ENCODE measurements at regions not wholly inside any gene's neighbourhood (a gene's known extent, or its start where the extent isn't known, plus 50 kb on each side); places are given as distances from the start of the nearest gene placed in this dataset.

DNA sequence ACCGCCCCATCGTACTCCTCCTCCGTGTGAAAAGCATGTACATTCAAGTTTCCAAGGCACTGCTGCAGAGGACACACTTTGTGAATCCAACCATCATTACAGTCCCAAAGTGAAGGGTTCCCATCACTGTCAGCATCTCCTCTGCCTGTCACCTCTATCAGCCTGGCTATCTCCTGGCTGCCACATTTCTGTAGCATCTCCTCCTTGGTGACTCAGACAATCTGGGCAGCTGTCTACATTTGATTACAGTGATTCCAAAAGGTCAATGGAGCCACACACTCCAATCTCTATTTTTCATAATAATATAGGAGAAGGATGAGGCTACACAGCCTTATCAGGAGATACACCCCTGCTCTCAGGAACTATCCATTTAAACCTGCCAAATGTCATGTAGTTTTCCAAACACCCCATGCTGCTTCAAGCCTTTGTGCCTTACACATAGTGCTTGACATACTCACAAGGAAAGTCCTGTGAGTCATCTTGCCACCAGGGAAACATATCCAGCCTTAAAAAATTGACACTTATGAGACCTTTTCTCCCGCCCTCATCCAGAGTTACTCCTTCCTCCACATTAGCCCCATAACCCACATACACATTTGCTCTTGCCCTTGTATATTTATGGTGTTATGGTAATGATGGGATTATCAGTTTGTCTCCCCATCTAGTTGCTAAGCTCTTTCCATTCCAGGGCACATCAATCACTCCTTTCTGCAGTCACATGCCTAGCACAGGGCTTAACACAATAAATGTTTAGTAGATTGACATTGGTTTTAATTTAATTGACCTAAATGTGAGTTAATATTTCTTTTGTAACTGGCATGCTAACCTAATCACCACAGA lies 250.1 kb upstream of the CDH5 start:
- DNase-seq = no peak
- H3K36me3 ChIP-seq (ENCODE audit: control insufficient read depth, insufficient read depth, low read length) = no peaks in the 10 kb centered on the region
- H3K4me1 ChIP-seq (ENCODE audit: control insufficient read depth, insufficient read depth, low read length) = no peaks in the 10 kb centered on the region
- no peaks in the 10 kb centered on the region for H3K9me3 ChIP-seq (ENCODE audit: control insufficient read depth, low read depth, low read length)
- H3K27me3 ChIP-seq (ENCODE audit: control insufficient read depth, insufficient read depth, low read length) = no peaks in the 10 kb centered on the region
- WGBS (ENCODE audit: insufficient coverage, low lambda C conversion rate) = no CpG with 5 or more reads among the region's 4 CpGs
- no peak overlapping the region for H3K4me3 ChIP-seq (ENCODE audit: low read length)
- no peak overlapping the region for H3K27ac ChIP-seq (ENCODE audit: low read length)

DNA sequence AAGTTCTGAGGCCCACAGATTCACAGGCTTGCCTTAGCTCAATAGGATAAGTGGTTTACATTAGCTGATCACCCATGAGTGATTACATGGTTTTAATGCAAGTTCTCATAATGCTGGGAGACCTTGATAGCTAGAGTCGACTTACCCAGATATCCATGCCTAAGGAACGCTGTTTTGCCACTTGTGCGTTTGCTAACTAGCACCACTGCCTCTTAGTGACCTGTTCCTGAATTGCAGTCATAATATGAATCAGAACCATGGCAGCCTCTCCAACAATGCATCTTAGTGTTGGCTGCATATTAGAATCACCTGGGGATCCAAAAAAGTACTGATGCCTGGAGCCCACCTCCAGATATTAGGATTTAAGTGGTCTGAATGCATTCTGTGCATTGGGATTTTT lies 251.1 kb upstream of the CDH5 start:
- H3K4me1 ChIP-seq (ENCODE audit: control insufficient read depth, insufficient read depth, low read length) = no peaks in the 10 kb centered on the region
- WGBS (ENCODE audit: insufficient coverage, low lambda C conversion rate) = no CpG with 5 or more reads among the region's 3 CpGs
- H3K4me3 ChIP-seq (ENCODE audit: low read length) = no peak overlapping the region
- H3K27ac ChIP-seq (ENCODE audit: low read length) = no peak overlapping the region
- no peaks in the 10 kb centered on the region for H3K36me3 ChIP-seq (ENCODE audit: control insufficient read depth, insufficient read depth, low read length)
- no peaks in the 10 kb centered on the region for H3K27me3 ChIP-seq (ENCODE audit: control insufficient read depth, insufficient read depth, low read length)
- DNase-seq = no peak
- H3K9me3 ChIP-seq (ENCODE audit: control insufficient read depth, low read depth, low read length) = no peaks in the 10 kb centered on the region

DNA sequence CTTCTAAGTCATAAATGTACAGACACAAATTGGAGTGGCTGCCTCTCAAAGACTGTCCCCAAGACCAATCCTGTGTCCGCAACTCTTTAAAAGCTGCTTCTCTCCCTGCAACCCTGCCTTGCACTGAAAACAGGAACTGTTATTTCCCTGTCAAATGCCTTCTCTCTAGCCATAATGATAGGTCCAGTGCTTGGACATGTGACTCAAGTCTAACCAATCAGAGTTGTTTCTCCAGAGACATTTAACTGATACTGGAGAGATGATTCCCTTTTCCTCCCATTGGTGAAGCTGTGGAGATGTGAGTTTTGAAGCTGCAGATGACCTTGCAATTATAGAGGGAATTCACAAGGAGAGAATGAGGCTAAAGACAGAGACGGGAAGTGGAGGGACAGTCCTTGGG lies 253.3 kb upstream of the CDH5 start:
- H3K27me3 ChIP-seq (ENCODE audit: control insufficient read depth, insufficient read depth, low read length) = no peaks in the 10 kb centered on the region
- H3K36me3 ChIP-seq (ENCODE audit: control insufficient read depth, insufficient read depth, low read length) = no peaks in the 10 kb centered on the region
- H3K9me3 ChIP-seq (ENCODE audit: control insufficient read depth, low read depth, low read length) = no peaks in the 10 kb centered on the region
- no peak overlapping the region for H3K4me3 ChIP-seq (ENCODE audit: low read length)
- no peaks in the 10 kb centered on the region for H3K4me1 ChIP-seq (ENCODE audit: control insufficient read depth, insufficient read depth, low read length)
- DNase-seq = no peak
- H3K27ac ChIP-seq (ENCODE audit: low read length) = no peak overlapping the region
- no CpG with 5 or more reads among the region's 2 CpGs for WGBS (ENCODE audit: insufficient coverage, low lambda C conversion rate)

DNA sequence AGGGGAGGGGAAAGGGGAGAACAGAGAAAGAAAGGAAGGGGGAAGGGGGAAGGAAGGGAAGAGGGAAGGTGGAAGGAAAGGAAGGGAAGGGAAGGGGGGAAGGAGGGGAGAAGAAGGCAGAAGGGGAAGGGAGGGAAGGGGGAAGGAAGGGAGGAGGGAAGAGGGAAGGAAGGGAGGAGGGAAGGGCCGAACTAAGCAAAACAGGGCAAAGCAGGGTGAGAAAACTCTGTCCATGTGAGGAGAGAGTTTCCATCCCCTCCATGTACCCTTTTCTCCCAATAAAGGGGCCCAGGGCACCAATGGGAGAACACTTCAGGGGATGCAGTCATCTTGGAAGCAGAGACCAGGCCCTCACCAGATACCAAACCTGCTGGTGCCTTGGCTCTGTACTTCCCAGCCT lies 256.8 kb upstream of the CDH5 start:
- H3K27me3 ChIP-seq (ENCODE audit: control insufficient read depth, insufficient read depth, low read length) = no peaks in the 10 kb centered on the region
- H3K4me1 ChIP-seq (ENCODE audit: control insufficient read depth, insufficient read depth, low read length) = no peaks in the 10 kb centered on the region
- H3K9me3 ChIP-seq (ENCODE audit: control insufficient read depth, low read depth, low read length) = no peaks in the 10 kb centered on the region
- H3K36me3 ChIP-seq (ENCODE audit: control insufficient read depth, insufficient read depth, low read length) = no peaks in the 10 kb centered on the region
- H3K4me3 ChIP-seq (ENCODE audit: low read length) = no peak overlapping the region
- H3K27ac ChIP-seq (ENCODE audit: low read length) = no peak overlapping the region
- 100% methylated on average over 1 of the region's 1 CpG for WGBS (ENCODE audit: insufficient coverage, low lambda C conversion rate)
- no peak for DNase-seq

DNA sequence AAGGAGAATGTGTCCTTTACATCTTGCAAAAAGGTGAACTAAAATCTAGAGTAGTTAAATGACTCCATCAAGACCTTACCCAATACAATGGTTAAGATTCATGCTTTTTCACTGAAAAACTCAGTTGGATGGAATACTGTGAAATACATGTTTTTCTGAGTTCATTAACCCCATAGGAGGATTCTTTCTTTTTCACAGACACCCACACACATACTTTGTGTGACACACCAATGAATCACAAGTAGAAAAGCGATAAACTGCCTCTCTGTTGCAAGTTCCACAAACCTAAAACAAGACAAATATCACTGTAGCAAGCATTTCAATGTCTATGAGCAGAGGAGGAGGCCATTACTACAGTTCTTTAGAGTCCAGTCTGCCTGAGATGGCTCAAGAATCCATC lies 258.8 kb upstream of the CDH5 start:
- no peaks in the 10 kb centered on the region for H3K27me3 ChIP-seq (ENCODE audit: control insufficient read depth, insufficient read depth, low read length)
- no peak overlapping the region for H3K27ac ChIP-seq (ENCODE audit: low read length)
- no peaks in the 10 kb centered on the region for H3K36me3 ChIP-seq (ENCODE audit: control insufficient read depth, insufficient read depth, low read length)
- no CpG with 5 or more reads among the region's 1 CpG for WGBS (ENCODE audit: insufficient coverage, low lambda C conversion rate)
- DNase-seq = no peak
- no peaks in the 10 kb centered on the region for H3K9me3 ChIP-seq (ENCODE audit: control insufficient read depth, low read depth, low read length)
- H3K4me3 ChIP-seq (ENCODE audit: low read length) = no peak overlapping the region
- no peaks in the 10 kb centered on the region for H3K4me1 ChIP-seq (ENCODE audit: control insufficient read depth, insufficient read depth, low read length)

DNA sequence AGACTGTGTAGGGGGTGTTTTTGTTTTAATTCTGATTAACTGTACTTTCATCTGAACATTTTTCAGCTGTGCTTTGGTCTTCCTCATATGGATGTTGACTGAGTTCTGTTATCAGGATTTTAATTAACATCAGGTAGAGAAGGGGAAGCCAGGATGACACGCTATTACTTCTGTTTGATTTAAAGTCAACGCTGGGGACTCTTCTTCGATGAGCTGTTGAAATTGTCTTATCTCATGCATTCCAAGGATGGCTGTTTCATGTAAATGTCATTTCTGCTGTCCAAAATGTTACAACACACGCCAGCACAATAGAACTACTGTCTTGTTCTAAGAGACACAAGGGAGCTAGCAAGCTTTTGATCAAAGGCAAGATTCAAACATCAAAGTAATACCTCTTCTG lies 263.3 kb upstream of the CDH5 start:
- WGBS (ENCODE audit: insufficient coverage, low lambda C conversion rate) = no CpG with 5 or more reads among the region's 4 CpGs
- DNase-seq = no peak
- H3K36me3 ChIP-seq (ENCODE audit: control insufficient read depth, insufficient read depth, low read length) = no peaks in the 10 kb centered on the region

DNA sequence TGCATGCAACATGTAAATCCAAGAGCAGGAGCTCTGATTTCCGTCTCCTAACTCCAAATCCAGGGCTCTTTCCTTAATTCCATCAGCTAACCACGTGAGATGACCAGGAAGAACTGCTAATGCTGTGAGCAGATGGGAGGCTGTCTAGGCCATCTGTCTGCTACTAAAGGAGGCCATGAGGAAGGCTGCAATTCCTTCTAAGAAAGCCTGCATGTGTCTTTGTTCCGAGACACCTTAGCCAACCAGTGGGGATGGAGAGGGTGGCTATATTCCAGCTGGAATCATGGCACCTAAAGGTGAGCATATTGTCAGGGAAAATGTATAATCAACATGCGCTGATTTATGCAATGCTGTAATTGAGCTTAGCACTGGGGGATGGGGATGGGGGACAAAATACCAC lies 267.2 kb upstream of the CDH5 start:
- no peaks in the 10 kb centered on the region for H3K27me3 ChIP-seq (ENCODE audit: control insufficient read depth, insufficient read depth, low read length)
- H3K9me3 ChIP-seq (ENCODE audit: control insufficient read depth, low read depth, low read length) = no peaks in the 10 kb centered on the region
- H3K27ac ChIP-seq (ENCODE audit: low read length) = no peak overlapping the region
- no peaks in the 10 kb centered on the region for H3K36me3 ChIP-seq (ENCODE audit: control insufficient read depth, insufficient read depth, low read length)
- no peak overlapping the region for H3K4me3 ChIP-seq (ENCODE audit: low read length)
- WGBS (ENCODE audit: insufficient coverage, low lambda C conversion rate) = no CpG with 5 or more reads among the region's 4 CpGs
- DNase-seq = no peak
- H3K4me1 ChIP-seq (ENCODE audit: control insufficient read depth, insufficient read depth, low read length) = no peaks in the 10 kb centered on the region

More for the DNA sequence above, 263.3 kb upstream of the CDH5 start:
- no peaks in the 10 kb centered on the region for H3K9me3 ChIP-seq (ENCODE audit: control insufficient read depth, low read depth, low read length)
- H3K27me3 ChIP-seq (ENCODE audit: control insufficient read depth, insufficient read depth, low read length) = no peaks in the 10 kb centered on the region
- H3K27ac ChIP-seq (ENCODE audit: low read length) = no peak overlapping the region
- no peaks in the 10 kb centered on the region for H3K4me1 ChIP-seq (ENCODE audit: control insufficient read depth, insufficient read depth, low read length)
- H3K4me3 ChIP-seq (ENCODE audit: low read length) = no peak overlapping the region

DNA sequence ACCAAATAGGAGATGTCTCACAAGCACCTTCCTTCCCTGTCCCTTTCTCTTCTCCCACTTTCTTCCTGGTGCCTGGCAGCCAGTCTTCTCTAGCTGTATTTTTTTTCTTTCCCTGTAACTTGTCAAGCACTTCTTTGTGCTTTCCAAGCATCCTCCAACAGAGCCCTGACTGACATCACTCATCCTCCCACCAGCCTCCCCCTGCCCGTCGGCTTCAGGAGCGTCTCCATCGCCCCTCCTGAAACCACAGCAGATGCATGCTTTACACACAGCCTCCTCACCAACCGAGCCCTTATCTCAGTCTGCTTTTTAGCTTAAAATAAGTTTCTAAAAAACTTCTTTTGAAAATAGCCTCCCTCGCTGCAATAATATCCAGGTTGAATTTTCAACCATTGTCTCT lies 268.7 kb upstream of the CDH5 start:
- Histone ChIP-seq H3K4me3 (ENCODE audit: low read length) (no peak overlapping the region), H3K36me3 (ENCODE audit: control insufficient read depth, insufficient read depth, low read length) (no peaks in the 10 kb centered on the region), H3K27ac (ENCODE audit: low read length) (no peak overlapping the region), H3K27me3 (ENCODE audit: control insufficient read depth, insufficient read depth, low read length) (no peaks in the 10 kb centered on the region), H3K4me1 (ENCODE audit: control insufficient read depth, insufficient read depth, low read length) (no peaks in the 10 kb centered on the region), H3K9me3 (ENCODE audit: control insufficient read depth, low read depth, low read length) (no peaks in the 10 kb centered on the region)
- no peak for DNase-seq
- WGBS (ENCODE audit: insufficient coverage, low lambda C conversion rate) = 67% methylated on average over 1 of the region's 6 CpGs

DNA sequence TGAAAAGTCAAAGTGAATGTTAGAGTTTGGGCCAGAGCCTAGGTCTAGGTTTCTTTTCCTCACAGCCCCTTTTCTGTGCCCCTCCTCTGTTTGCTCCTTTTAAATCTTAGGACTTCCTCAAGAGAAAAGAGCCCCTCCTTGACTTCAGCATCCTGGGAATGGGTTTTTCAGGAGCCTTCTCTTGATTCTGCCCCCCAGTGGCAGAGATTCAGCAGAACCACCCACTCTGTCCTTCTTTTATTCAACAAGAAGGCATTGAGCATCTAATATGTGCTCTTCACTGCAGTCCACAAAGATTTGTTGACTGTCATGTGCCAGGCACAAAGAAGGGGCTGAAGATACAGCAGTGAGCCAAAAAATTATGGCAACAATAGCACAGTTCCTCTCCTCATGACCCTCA lies 270.8 kb upstream of the CDH5 start:
- no peaks in the 10 kb centered on the region for H3K4me1 ChIP-seq (ENCODE audit: control insufficient read depth, insufficient read depth, low read length)
- no peaks in the 10 kb centered on the region for H3K36me3 ChIP-seq (ENCODE audit: control insufficient read depth, insufficient read depth, low read length)
- DNase-seq = no peak
- no peaks in the 10 kb centered on the region for H3K27me3 ChIP-seq (ENCODE audit: control insufficient read depth, insufficient read depth, low read length)
- no peak overlapping the region for H3K4me3 ChIP-seq (ENCODE audit: low read length)
- no peaks in the 10 kb centered on the region for H3K9me3 ChIP-seq (ENCODE audit: control insufficient read depth, low read depth, low read length)
- no peak overlapping the region for H3K27ac ChIP-seq (ENCODE audit: low read length)

DNA sequence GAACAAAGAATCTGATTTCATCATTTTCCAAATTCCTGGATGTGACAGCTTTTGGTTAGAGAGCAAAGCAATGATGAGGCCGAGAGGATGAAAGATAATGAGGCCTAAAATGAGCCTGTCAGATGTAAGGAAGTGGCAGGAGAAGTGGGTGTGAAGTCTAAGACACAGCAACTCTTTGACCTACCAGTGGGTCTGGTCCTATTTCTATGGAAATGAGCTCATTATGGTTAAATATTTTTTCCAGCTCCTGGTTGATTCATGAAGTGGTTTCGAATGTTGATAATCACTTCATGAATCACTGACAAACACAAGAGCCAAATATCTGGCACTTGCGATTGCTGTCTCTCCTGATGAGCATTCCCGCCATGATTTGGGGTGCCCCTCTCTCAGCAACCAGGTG lies 273.3 kb upstream of the CDH5 start:
- no peaks in the 10 kb centered on the region for H3K27me3 ChIP-seq (ENCODE audit: control insufficient read depth, insufficient read depth, low read length)
- H3K36me3 ChIP-seq (ENCODE audit: control insufficient read depth, insufficient read depth, low read length) = no peaks in the 10 kb centered on the region
- DNase-seq = no peak
- no peaks in the 10 kb centered on the region for H3K4me1 ChIP-seq (ENCODE audit: control insufficient read depth, insufficient read depth, low read length)
- H3K27ac ChIP-seq (ENCODE audit: low read length) = no peak overlapping the region
- 60% methylated on average over 1 of the region's 4 CpGs for WGBS (ENCODE audit: insufficient coverage, low lambda C conversion rate)
- no peak overlapping the region for H3K4me3 ChIP-seq (ENCODE audit: low read length)
- no peaks in the 10 kb centered on the region for H3K9me3 ChIP-seq (ENCODE audit: control insufficient read depth, low read depth, low read length)

DNA sequence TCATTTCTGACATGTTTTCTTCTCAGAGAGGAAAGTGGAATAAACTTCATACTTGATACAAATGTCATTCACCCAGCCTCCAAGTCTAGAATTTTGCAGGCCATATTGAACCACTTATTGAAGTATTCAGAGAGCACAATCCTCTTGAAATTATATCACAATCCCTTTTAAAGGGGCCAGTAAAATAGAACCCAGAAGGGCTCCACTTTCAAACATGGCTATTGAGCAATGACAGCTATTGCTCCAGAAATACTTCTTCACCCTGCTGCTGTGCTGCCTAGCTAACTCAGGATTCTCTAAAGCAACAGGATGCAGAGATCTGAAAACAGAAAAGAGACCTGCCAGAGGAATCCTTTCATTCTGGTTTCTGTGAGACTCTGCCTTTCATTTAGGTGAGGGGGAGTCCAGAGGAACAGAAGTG lies 275.0 kb upstream of the CDH5 start:
- DNase-seq = no peak
- no peaks in the 10 kb centered on the region for H3K9me3 ChIP-seq (ENCODE audit: control insufficient read depth, low read depth, low read length)
- no peak overlapping the region for H3K4me3 ChIP-seq (ENCODE audit: low read length)
- H3K4me1 ChIP-seq (ENCODE audit: control insufficient read depth, insufficient read depth, low read length) = no peaks in the 10 kb centered on the region
- H3K27ac ChIP-seq (ENCODE audit: low read length) = no peak overlapping the region
- no peaks in the 10 kb centered on the region for H3K27me3 ChIP-seq (ENCODE audit: control insufficient read depth, insufficient read depth, low read length)
- no peaks in the 10 kb centered on the region for H3K36me3 ChIP-seq (ENCODE audit: control insufficient read depth, insufficient read depth, low read length)

All from large intestine (tissue), 3 donors.